ENCODE measurements at regions not wholly inside any gene's neighbourhood (a gene's known extent, or its start where the extent isn't known, plus 50 kb on each side); places are given as distances from the start of the nearest gene placed in this dataset.

DNA sequence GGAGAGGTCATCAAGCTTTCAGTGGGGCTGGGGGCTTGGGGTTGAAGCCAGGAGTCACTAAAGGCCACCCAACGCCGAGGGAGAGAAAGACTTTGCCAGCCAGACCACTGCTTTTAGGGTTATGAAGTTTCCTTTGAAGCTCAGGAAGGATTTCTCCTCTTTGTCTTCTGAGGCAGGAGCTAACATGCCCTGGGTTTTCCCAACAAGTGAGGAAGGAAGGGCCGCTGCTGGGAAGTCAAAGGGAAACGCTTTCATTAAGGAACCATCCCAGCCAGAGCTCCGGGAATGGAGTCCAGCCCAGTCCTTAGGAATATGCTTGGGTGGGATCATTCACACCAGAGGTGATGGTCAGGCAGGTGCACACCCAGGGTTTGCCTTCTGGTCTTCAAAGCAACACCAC lies 436.9 kb downstream of the PRDM2 start (continued):
- TF ChIP-seq, protein P1, sequence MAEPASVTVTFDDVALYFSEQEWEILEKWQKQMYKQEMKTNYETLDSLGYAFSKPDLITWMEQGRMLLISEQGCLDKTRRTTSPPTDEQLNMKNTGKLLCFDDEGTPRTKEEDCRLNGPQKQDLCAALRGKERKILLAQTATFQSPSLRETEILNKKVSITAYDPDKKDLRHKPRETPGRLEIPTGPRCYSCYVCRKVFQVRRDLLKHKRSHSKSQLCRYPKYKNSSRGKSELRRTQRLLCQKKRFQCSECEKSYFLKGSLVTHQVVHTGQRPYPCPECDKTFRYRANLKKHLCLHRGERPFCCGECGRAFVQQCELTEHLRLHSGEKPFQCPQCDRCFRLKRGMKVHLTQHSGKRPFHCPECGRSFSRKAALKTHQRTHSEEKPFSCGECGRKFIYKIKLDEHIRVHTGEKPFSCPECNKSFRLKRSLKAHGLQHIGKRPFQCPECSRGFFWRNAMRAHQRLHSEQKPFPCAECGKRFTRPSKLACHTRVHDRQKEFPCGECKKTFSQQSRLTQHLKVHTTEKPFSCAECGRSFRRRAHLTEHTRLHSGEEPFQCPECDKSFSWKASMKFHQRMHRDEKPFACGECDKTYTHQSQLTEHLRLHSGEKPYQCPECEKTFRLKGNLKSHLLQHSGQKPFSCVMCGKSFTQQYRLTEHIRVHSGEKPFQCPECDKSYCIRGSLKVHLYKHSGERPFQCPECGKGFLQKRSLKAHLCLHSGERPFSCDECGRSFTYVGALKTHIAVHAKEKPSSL (CRISPR knock-in tag; conservative IDR thresholded peaks at IDR 0.05), result no peak
- TF ChIP-seq TP53 (CRISPR knock-in tag; IDR thresholded peaks at IDR 0.05), result no peak
- TF ChIP-seq ETV6 (CRISPR knock-in tag; IDR thresholded peaks at IDR 0.05), result no peak
- TF ChIP-seq FOXJ3 (CRISPR knock-in tag; IDR thresholded peaks at IDR 0.05; ENCODE audit: borderline replicate concordance), result no peak
- TF ChIP-seq, protein P2, sequence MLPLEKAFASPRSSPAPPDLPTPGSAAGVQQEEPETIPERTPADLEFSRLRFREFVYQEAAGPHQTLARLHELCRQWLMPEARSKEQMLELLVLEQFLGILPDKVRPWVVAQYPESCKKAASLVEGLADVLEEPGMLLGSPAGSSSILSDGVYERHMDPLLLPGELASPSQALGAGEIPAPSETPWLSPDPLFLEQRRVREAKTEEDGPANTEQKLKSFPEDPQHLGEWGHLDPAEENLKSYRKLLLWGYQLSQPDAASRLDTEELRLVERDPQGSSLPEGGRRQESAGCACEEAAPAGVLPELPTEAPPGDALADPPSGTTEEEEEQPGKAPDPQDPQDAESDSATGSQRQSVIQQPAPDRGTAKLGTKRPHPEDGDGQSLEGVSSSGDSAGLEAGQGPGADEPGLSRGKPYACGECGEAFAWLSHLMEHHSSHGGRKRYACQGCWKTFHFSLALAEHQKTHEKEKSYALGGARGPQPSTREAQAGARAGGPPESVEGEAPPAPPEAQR (CRISPR knock-in tag; IDR thresholded peaks at IDR 0.05), result no peak
- TF ChIP-seq, protein P3, sequence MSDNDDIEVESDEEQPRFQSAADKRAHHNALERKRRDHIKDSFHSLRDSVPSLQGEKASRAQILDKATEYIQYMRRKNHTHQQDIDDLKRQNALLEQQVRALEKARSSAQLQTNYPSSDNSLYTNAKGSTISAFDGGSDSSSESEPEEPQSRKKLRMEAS (CRISPR knock-in tag; IDR thresholded peaks at IDR 0.05), result no peak
- no peak for TF ChIP-seq FOXP1 (CRISPR knock-in tag; IDR thresholded peaks at IDR 0.05; ENCODE audit: borderline replicate concordance)
- TF ChIP-seq, protein P4, sequence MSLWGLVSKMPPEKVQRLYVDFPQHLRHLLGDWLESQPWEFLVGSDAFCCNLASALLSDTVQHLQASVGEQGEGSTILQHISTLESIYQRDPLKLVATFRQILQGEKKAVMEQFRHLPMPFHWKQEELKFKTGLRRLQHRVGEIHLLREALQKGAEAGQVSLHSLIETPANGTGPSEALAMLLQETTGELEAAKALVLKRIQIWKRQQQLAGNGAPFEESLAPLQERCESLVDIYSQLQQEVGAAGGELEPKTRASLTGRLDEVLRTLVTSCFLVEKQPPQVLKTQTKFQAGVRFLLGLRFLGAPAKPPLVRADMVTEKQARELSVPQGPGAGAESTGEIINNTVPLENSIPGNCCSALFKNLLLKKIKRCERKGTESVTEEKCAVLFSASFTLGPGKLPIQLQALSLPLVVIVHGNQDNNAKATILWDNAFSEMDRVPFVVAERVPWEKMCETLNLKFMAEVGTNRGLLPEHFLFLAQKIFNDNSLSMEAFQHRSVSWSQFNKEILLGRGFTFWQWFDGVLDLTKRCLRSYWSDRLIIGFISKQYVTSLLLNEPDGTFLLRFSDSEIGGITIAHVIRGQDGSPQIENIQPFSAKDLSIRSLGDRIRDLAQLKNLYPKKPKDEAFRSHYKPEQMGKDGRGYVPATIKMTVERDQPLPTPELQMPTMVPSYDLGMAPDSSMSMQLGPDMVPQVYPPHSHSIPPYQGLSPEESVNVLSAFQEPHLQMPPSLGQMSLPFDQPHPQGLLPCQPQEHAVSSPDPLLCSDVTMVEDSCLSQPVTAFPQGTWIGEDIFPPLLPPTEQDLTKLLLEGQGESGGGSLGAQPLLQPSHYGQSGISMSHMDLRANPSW (CRISPR knock-in tag; conservative IDR thresholded peaks at IDR 0.05; ENCODE audit: low read depth), result no peak
- no peak for TF ChIP-seq ZBTB21 (CRISPR knock-in tag; IDR thresholded peaks at IDR 0.05; ENCODE audit: borderline replicate concordance)
- TF ChIP-seq, protein P5, sequence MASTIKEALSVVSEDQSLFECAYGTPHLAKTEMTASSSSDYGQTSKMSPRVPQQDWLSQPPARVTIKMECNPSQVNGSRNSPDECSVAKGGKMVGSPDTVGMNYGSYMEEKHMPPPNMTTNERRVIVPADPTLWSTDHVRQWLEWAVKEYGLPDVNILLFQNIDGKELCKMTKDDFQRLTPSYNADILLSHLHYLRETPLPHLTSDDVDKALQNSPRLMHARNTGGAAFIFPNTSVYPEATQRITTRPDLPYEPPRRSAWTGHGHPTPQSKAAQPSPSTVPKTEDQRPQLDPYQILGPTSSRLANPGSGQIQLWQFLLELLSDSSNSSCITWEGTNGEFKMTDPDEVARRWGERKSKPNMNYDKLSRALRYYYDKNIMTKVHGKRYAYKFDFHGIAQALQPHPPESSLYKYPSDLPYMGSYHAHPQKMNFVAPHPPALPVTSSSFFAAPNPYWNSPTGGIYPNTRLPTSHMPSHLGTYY (CRISPR knock-in tag; IDR thresholded peaks at IDR 0.05), result no peak
- TF ChIP-seq, protein P6, sequence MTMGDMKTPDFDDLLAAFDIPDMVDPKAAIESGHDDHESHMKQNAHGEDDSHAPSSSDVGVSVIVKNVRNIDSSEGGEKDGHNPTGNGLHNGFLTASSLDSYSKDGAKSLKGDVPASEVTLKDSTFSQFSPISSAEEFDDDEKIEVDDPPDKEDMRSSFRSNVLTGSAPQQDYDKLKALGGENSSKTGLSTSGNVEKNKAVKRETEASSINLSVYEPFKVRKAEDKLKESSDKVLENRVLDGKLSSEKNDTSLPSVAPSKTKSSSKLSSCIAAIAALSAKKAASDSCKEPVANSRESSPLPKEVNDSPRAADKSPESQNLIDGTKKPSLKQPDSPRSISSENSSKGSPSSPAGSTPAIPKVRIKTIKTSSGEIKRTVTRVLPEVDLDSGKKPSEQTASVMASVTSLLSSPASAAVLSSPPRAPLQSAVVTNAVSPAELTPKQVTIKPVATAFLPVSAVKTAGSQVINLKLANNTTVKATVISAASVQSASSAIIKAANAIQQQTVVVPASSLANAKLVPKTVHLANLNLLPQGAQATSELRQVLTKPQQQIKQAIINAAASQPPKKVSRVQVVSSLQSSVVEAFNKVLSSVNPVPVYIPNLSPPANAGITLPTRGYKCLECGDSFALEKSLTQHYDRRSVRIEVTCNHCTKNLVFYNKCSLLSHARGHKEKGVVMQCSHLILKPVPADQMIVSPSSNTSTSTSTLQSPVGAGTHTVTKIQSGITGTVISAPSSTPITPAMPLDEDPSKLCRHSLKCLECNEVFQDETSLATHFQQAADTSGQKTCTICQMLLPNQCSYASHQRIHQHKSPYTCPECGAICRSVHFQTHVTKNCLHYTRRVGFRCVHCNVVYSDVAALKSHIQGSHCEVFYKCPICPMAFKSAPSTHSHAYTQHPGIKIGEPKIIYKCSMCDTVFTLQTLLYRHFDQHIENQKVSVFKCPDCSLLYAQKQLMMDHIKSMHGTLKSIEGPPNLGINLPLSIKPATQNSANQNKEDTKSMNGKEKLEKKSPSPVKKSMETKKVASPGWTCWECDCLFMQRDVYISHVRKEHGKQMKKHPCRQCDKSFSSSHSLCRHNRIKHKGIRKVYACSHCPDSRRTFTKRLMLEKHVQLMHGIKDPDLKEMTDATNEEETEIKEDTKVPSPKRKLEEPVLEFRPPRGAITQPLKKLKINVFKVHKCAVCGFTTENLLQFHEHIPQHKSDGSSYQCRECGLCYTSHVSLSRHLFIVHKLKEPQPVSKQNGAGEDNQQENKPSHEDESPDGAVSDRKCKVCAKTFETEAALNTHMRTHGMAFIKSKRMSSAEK (CRISPR knock-in tag; IDR thresholded peaks at IDR 0.05; ENCODE audit: borderline replicate concordance), result no peak
- TF ChIP-seq ELF4 (CRISPR knock-in tag; IDR thresholded peaks at IDR 0.05; ENCODE audit: low read depth), result no peak
- TF ChIP-seq, protein P7, sequence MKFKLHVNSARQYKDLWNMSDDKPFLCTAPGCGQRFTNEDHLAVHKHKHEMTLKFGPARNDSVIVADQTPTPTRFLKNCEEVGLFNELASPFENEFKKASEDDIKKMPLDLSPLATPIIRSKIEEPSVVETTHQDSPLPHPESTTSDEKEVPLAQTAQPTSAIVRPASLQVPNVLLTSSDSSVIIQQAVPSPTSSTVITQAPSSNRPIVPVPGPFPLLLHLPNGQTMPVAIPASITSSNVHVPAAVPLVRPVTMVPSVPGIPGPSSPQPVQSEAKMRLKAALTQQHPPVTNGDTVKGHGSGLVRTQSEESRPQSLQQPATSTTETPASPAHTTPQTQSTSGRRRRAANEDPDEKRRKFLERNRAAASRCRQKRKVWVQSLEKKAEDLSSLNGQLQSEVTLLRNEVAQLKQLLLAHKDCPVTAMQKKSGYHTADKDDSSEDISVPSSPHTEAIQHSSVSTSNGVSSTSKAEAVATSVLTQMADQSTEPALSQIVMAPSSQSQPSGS (CRISPR knock-in tag; IDR thresholded peaks at IDR 0.05; ENCODE audit: borderline replicate concordance, low read depth), result no peak
- TF ChIP-seq GRHL2 (CRISPR knock-in tag; IDR thresholded peaks at IDR 0.05; ENCODE audit: insufficient replicate concordance, severe bottlenecking), result no peak
